ENCODE measurements at regions not wholly inside any gene's neighbourhood (a gene's known extent, or its start where the extent isn't known, plus 50 kb on each side); places are given as distances from the start of the nearest gene placed in this dataset.
A peak's percentile ranks its signal among the peaks of the same experiment; 100 is the strongest.
"Not testable (repeated sequence)": the region's sequence is repeated elsewhere in the genome, so short reads cannot be mapped to it uniquely, and the experiment has no call there.

GRCh38 chr4:75422998-75423397 is 91.2 kb downstream of the RCHY1 start:
- H3K4me3 ChIP-seq, result no peak overlapping the region
- no peak overlapping the region for H3K27ac ChIP-seq

- no peak overlapping the region for H3K4me3 ChIP-seq
- no peak overlapping the region for H3K27ac ChIP-seq
Observed at GRCh38 chr4:75412746-75413145, 101.5 kb downstream of the RCHY1 start.

- H3K4me3 ChIP-seq, result no peak overlapping the region
- no peak overlapping the region for H3K27ac ChIP-seq
Observed at GRCh38 chr4:75398501-75398900, 115.7 kb downstream of the RCHY1 start.

GRCh38 chr4:75391489-75392166 is 122.6 kb downstream of the RCHY1 start:
- H3K27ac ChIP-seq, result no peak overlapping the region
- no peak overlapping the region for H3K4me3 ChIP-seq

GRCh38 chr4:75386426-75386825 is 127.8 kb downstream of the RCHY1 start:
- not testable (repeated sequence) for H3K27ac ChIP-seq, H3K4me3 ChIP-seq

- Histone ChIP-seq H3K27ac (no peak overlapping the region), H3K4me3 (no peak overlapping the region)
Observed at GRCh38 chr4:75385106-75385505, 129.1 kb downstream of the RCHY1 start.

- H3K4me3 ChIP-seq, result no peak overlapping the region
- no peak overlapping the region for H3K27ac ChIP-seq
Observed at GRCh38 chr4:75376543-75376942, 137.7 kb downstream of the RCHY1 start.

GRCh38 chr4:75371915-75372314 is 142.3 kb downstream of the RCHY1 start:
- Histone ChIP-seq H3K4me3 (no peak overlapping the region), H3K27ac (no peak overlapping the region)

GRCh38 chr4:75370576-75370975 is 143.6 kb downstream of the RCHY1 start:
- no peak overlapping the region for H3K27ac ChIP-seq
- H3K4me3 ChIP-seq, result no peak overlapping the region

- no peak overlapping the region for H3K4me3 ChIP-seq
- no peak overlapping the region for H3K27ac ChIP-seq
Observed at GRCh38 chr4:75345423-75345822, 168.8 kb downstream of the RCHY1 start.

GRCh38 chr4:75344915-75345314 is 169.3 kb downstream of the RCHY1 start:
- H3K27ac ChIP-seq, result no peak overlapping the region
- no peak overlapping the region for H3K4me3 ChIP-seq

GRCh38 chr4:75343333-75343732 is 170.9 kb downstream of the RCHY1 start:
- Histone ChIP-seq H3K27ac (no peak overlapping the region), H3K4me3 (no peak overlapping the region)

- Histone ChIP-seq H3K27ac (no peak overlapping the region), H3K4me3 (no peak overlapping the region)
Observed at GRCh38 chr4:75340561-75340960, 173.6 kb downstream of the RCHY1 start.

GRCh38 chr4:75338352-75338880 is 175.8 kb downstream of the RCHY1 start:
- H3K27ac ChIP-seq, result no peak overlapping the region
- no peak overlapping the region for H3K4me3 ChIP-seq

GRCh38 chr4:75327804-75328512 is 186.2 kb downstream of the RCHY1 start:
- Histone ChIP-seq H3K27ac (no peak overlapping the region), H3K4me3 (no peak overlapping the region)

GRCh38 chr4:75325318-75325979 is 188.8 kb downstream of the RCHY1 start:
- Histone ChIP-seq H3K27ac (peak overlapping the region in 1 of 21 experiments; percentile 23), H3K4me3 (no peak overlapping the region)

- Histone ChIP-seq H3K27ac (no peak overlapping the region), H3K4me3 (no peak overlapping the region)
Observed at GRCh38 chr4:75321484-75321883, 192.7 kb downstream of the RCHY1 start.

GRCh38 chr4:75317641-75318040 is 196.6 kb downstream of the RCHY1 start:
- H3K4me3 ChIP-seq, result not testable (repeated sequence)

GRCh38 chr4:75308049-75308448 is 206.2 kb downstream of the RCHY1 start:
- Histone ChIP-seq H3K27ac (no peak overlapping the region), H3K4me3 (no peak overlapping the region)

More at GRCh38 chr4:75317641-75318040, 196.6 kb downstream of the RCHY1 start:
- H3K27ac ChIP-seq, result not testable (repeated sequence)

GRCh38 chr4:75306506-75306905 is 207.7 kb downstream of the RCHY1 start:
- H3K27ac ChIP-seq, result no peak overlapping the region
- H3K4me3 ChIP-seq, result no peak overlapping the region

- Histone ChIP-seq H3K27ac (no peak overlapping the region), H3K4me3 (no peak overlapping the region)
Observed at GRCh38 chr4:75302648-75303047, 211.6 kb downstream of the RCHY1 start.

Measured in skin epidermis (tissue), 12 donors.